Left lobe of liver (tissue), 2 donors: ENCODE measurements at regions not wholly inside any gene's neighbourhood (a gene's known extent, or its start where the extent isn't known, plus 50 kb on each side); places are given as distances from the start of the nearest gene placed in this dataset.
"Not testable (repeated sequence)": the region's sequence is repeated elsewhere in the genome, so short reads cannot be mapped to it uniquely, and the experiment has no call there.

Experiments used
- ATAC-seq: fragments of 200-7000 bp; cut with Tn5 transposase; one replicate; pipeline ENCODE4 v1.9.1; 2020; ENCODE audit warnings: mild to moderate bottlenecking, moderate library complexity
- DNase-seq: peaks from one replicate; pipeline ENCODE4 v3.0.0-alpha.2; 2020; ENCODE audit warnings: low spot score
- donor health status: DM: no; HTN: no; CAD: no; lungs with moderate emphysema.
- donor health status: DM: no; HTN: yes; CAD: no.

GRCh38 chr1:70554341-70554740 is 143.3 kb downstream of the CTH start:
- ATAC-seq = no peak

GRCh38 chr1:70556541-70556940 is 145.5 kb downstream of the CTH start:
- DNase-seq (no peak), ATAC-seq (no peak)

More at GRCh38 chr1:70554341-70554740, 143.3 kb downstream of the CTH start:
- DNase-seq = no peak

GRCh38 chr1:70567167-70567566 is 156.1 kb downstream of the CTH start:
- DNase-seq (no peak), ATAC-seq (no peak)

GRCh38 chr1:70571191-70571590 is 160.1 kb downstream of the CTH start:
- no peak for ATAC-seq
- DNase-seq = no peak

GRCh38 chr1:70573317-70573843 is 162.3 kb downstream of the CTH start:
- ATAC-seq (no peak), DNase-seq (no peak)

GRCh38 chr1:70581661-70582060 is 170.6 kb downstream of the CTH start:
- DNase-seq (no peak), ATAC-seq (no peak)

- no peak for ATAC-seq
- no peak for DNase-seq
These were observed 172.5 kb downstream of the CTH start for GRCh38 chr1:70583522-70583921.

GRCh38 chr1:70586046-70586445 is 175.0 kb downstream of the CTH start:
- ATAC-seq (no peak), DNase-seq (no peak)

- DNase-seq = no peak
- ATAC-seq = no peak
These were observed 176.9 kb downstream of the CTH start for GRCh38 chr1:70587872-70588366.

- DNase-seq, ATAC-seq: not testable (repeated sequence)
These were observed 182.5 kb downstream of the CTH start for GRCh38 chr1:70593551-70593950.

- DNase-seq = no peak
- no peak for ATAC-seq
These were observed 197.7 kb downstream of the CTH start for GRCh38 chr1:70608815-70609214.

GRCh38 chr1:70610164-70610563 is 199.1 kb downstream of the CTH start:
- ATAC-seq, DNase-seq: not testable (repeated sequence)

- no peak for ATAC-seq
- DNase-seq = no peak
These were observed 205.9 kb downstream of the CTH start for GRCh38 chr1:70616946-70617345.

- no peak for ATAC-seq
- no peak for DNase-seq
These were observed 206.7 kb downstream of the CTH start for GRCh38 chr1:70617728-70618127.

GRCh38 chr1:70627910-70628309 is 216.8 kb downstream of the CTH start:
- ATAC-seq (no peak), DNase-seq (no peak)

GRCh38 chr1:70628973-70629372 is 217.9 kb downstream of the CTH start:
- DNase-seq = no peak
- no peak for ATAC-seq

- DNase-seq = no peak
- ATAC-seq = no peak
These were observed 221.9 kb downstream of the CTH start for GRCh38 chr1:70633004-70633403.

GRCh38 chr1:70635868-70636267 is 224.8 kb downstream of the CTH start:
- ATAC-seq (no peak), DNase-seq (no peak)

GRCh38 chr1:70641868-70642267 is 230.8 kb downstream of the CTH start:
- DNase-seq (no peak), ATAC-seq (no peak)

GRCh38 chr1:70656361-70656760 is 245.3 kb downstream of the CTH start:
- DNase-seq = no peak
- ATAC-seq = no peak

GRCh38 chr1:70659891-70660290 is 248.8 kb downstream of the CTH start:
- peak; percentile 49 for ATAC-seq
- no peak for DNase-seq

GRCh38 chr1:70666381-70667140 is 255.5 kb downstream of the CTH start:
- no peak for ATAC-seq

More at GRCh38 chr1:70666381-70667140, 255.5 kb downstream of the CTH start:
- DNase-seq = no peak
